ENCODE measurements at regions not wholly inside any gene's neighbourhood (a gene's known extent, or its start where the extent isn't known, plus 50 kb on each side); places are given as distances from the start of the nearest gene placed in this dataset.

DNA sequence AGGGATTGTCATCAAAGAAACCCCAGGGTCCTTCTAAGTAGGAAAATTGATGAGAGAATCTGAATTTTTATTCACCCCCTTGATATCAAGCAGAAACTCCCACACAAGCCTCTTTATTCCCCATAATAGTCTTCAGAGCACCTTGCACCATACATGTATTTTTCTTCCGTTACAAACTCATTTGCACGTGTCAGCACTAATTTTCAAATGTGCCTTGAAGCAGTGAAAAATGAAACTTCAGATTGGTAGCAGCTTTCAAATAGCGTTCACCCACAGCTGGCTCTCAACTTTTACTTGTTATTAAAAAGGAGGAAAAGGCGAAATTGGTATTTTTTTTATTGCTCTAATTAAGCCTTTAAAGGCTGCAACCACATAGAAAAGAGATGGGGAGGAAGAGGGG is 343.0 kb upstream of the TENM4 start:
- TF ChIP-seq CEBPB (IDR thresholded peaks at IDR 0.05) (no peak), EP300 (IDR thresholded peaks at IDR 0.05; ENCODE audit: borderline replicate concordance) (no peak)

Measured in Ishikawa (cell line).